Muscle layer of duodenum (tissue), 2 donors: ENCODE measurements at regions not wholly inside any gene's neighbourhood (a gene's known extent, or its start where the extent isn't known, plus 50 kb on each side); places are given as distances from the start of the nearest gene placed in this dataset.

Experiments used
- H3K27ac ChIP-seq: one replicate; pipeline ENCODE4 v1.7.0; 2013; ENCODE audit warnings: mild to moderate bottlenecking, low read length
- H3K27me3 ChIP-seq: one replicate; pipeline ENCODE4 v1.7.0; 2013; ENCODE audit warnings: low read depth, mild to moderate bottlenecking, control low read depth, low read length
- H3K36me3 ChIP-seq, 2 donors: one replicate each; pipeline ENCODE4 v1.7.0; 2013; ENCODE audit warnings: low read length in 2 of 2, control low read depth in 1 of 2, mild to moderate bottlenecking in 1 of 2; ENCODE audit not compliant: insufficient read depth in 2 of 2, control insufficient read depth in 1 of 2
- H3K4me1 ChIP-seq, 2 donors: one replicate each; pipeline ENCODE4 v1.7.0; 2013; ENCODE audit warnings: low read length in 2 of 2, mild to moderate bottlenecking in 2 of 2, control low read depth in 1 of 2, moderate library complexity in 1 of 2; ENCODE audit not compliant: insufficient read depth in 2 of 2, control insufficient read depth in 1 of 2
- H3K4me3 ChIP-seq, 2 donors: one replicate each; pipeline ENCODE4 v1.7.0; 2013; ENCODE audit warnings: low read length in 2 of 2, low read depth in 1 of 2, mild to moderate bottlenecking in 1 of 2
- H3K9me3 ChIP-seq, 2 donors: one replicate each; pipeline ENCODE4 v1.7.0; 2013; ENCODE audit warnings: low read length in 2 of 2, control low read depth in 1 of 2, mild to moderate bottlenecking in 1 of 2; ENCODE audit not compliant: control insufficient read depth in 1 of 2
- donor health status: healthy.

GRCh38 chr2:236400594-236401360 lies 136.6 kb upstream of the ASB18 start:
- no peaks in the 10 kb centered on the region for H3K27me3 ChIP-seq

GRCh38 chr2:236402033-236402790 lies 138.0 kb upstream of the ASB18 start:
- Histone ChIP-seq H3K4me3 (no peak overlapping the region), H3K27ac (no peak overlapping the region), H3K4me1 (no peaks in the 10 kb centered on the region), H3K36me3 (no peaks in the 10 kb centered on the region), H3K27me3 (no peaks in the 10 kb centered on the region), H3K9me3 (no peaks in the 10 kb centered on the region)

More at GRCh38 chr2:236400594-236401360, 136.6 kb upstream of the ASB18 start:
- Histone ChIP-seq H3K9me3 (no peaks in the 10 kb centered on the region), H3K4me1 (no peaks in the 10 kb centered on the region), H3K4me3 (no peak overlapping the region), H3K27ac (no peak overlapping the region), H3K36me3 (no peaks in the 10 kb centered on the region)

- no peaks in the 10 kb centered on the region for H3K36me3 ChIP-seq
- H3K27ac ChIP-seq: no peak overlapping the region
- no peaks in the 10 kb centered on the region for H3K27me3 ChIP-seq
- H3K4me3 ChIP-seq: no peak overlapping the region
- no peaks in the 10 kb centered on the region for H3K9me3 ChIP-seq
- H3K4me1 ChIP-seq: no peaks in the 10 kb centered on the region
Measured at GRCh38 chr2:236403125-236403524, 138.9 kb upstream of the ASB18 start.

- Histone ChIP-seq H3K9me3 (peaks cover 0 to 6% of the 10 kb centered on the region in 2 donors), H3K4me1 (no peaks in the 10 kb centered on the region), H3K36me3 (no peaks in the 10 kb centered on the region), H3K27ac (no peak overlapping the region), H3K4me3 (no peak overlapping the region), H3K27me3 (no peaks in the 10 kb centered on the region)
Measured at GRCh38 chr2:236403811-236404210, 139.6 kb upstream of the ASB18 start.

GRCh38 chr2:236404346-236404745 lies 140.1 kb upstream of the ASB18 start:
- Histone ChIP-seq H3K4me1 (no peaks in the 10 kb centered on the region), H3K27ac (no peak overlapping the region), H3K9me3 (peaks cover 0 to 9% of the 10 kb centered on the region in 2 donors), H3K4me3 (no peak overlapping the region), H3K36me3 (no peaks in the 10 kb centered on the region), H3K27me3 (no peaks in the 10 kb centered on the region)

- H3K36me3 ChIP-seq: no peaks in the 10 kb centered on the region
- H3K4me3 ChIP-seq: no peak overlapping the region
- H3K4me1 ChIP-seq: no peaks in the 10 kb centered on the region
- H3K27me3 ChIP-seq: no peaks in the 10 kb centered on the region
- H3K27ac ChIP-seq: no peak overlapping the region
- H3K9me3 ChIP-seq: peaks cover 0 to 9% of the 10 kb centered on the region in 2 donors
Measured at GRCh38 chr2:236405357-236405756, 141.2 kb upstream of the ASB18 start.

- no peak overlapping the region for H3K4me3 ChIP-seq
- H3K27ac ChIP-seq: no peak overlapping the region
- H3K9me3 ChIP-seq: peaks cover 0 to 9% of the 10 kb centered on the region in 2 donors
- no peaks in the 10 kb centered on the region for H3K27me3 ChIP-seq
- H3K4me1 ChIP-seq: no peaks in the 10 kb centered on the region
- no peaks in the 10 kb centered on the region for H3K36me3 ChIP-seq
Measured at GRCh38 chr2:236408090-236408489, 143.9 kb upstream of the ASB18 start.

- H3K27me3 ChIP-seq: no peaks in the 10 kb centered on the region
- H3K4me1 ChIP-seq: no peaks in the 10 kb centered on the region
- H3K4me3 ChIP-seq: no peak overlapping the region
- H3K27ac ChIP-seq: no peak overlapping the region
- H3K36me3 ChIP-seq: no peaks in the 10 kb centered on the region
- H3K9me3 ChIP-seq: peaks cover 0 to 9% of the 10 kb centered on the region in 2 donors
Measured at GRCh38 chr2:236408786-236409185, 144.6 kb upstream of the ASB18 start.

- peaks cover 0 to 2% of the 10 kb centered on the region in 2 donors for H3K9me3 ChIP-seq
- no peaks in the 10 kb centered on the region for H3K4me1 ChIP-seq
- H3K27me3 ChIP-seq: no peaks in the 10 kb centered on the region
- H3K4me3 ChIP-seq: no peak overlapping the region
- H3K36me3 ChIP-seq: no peaks in the 10 kb centered on the region
- no peak overlapping the region for H3K27ac ChIP-seq
Measured at GRCh38 chr2:236415684-236416444, 151.7 kb upstream of the ASB18 start.

GRCh38 chr2:236417150-236417549 lies 152.5 kb upstream of the ACKR3 start:
- peaks cover 0 to 2% of the 10 kb centered on the region in 2 donors for H3K9me3 ChIP-seq
- no peak overlapping the region for H3K27ac ChIP-seq
- no peaks in the 10 kb centered on the region for H3K4me1 ChIP-seq
- no peaks in the 10 kb centered on the region for H3K36me3 ChIP-seq
- no peak overlapping the region for H3K4me3 ChIP-seq
- H3K27me3 ChIP-seq: no peaks in the 10 kb centered on the region

- H3K36me3 ChIP-seq: no peaks in the 10 kb centered on the region
- H3K9me3 ChIP-seq: peaks cover 0 to 2% of the 10 kb centered on the region in 2 donors
- no peaks in the 10 kb centered on the region for H3K27me3 ChIP-seq
- no peaks in the 10 kb centered on the region for H3K4me1 ChIP-seq
- no peak overlapping the region for H3K27ac ChIP-seq
- no peak overlapping the region for H3K4me3 ChIP-seq
Measured at GRCh38 chr2:236430584-236430983, 139.0 kb upstream of the ACKR3 start.
